SU-DHL-6 (cell line): ENCODE measurements at regions not wholly inside any gene's neighbourhood (a gene's known extent, or its start where the extent isn't known, plus 50 kb on each side); places are given as distances from the start of the nearest gene placed in this dataset.

Experiments used
- H2AFZ ChIP-seq: fragments of 200-600 bp; sonication (generic); 2 replicates; pipeline ENCODE4 v1.6.1; 2014; ENCODE audit warnings: low read depth, mild to moderate bottlenecking, moderate library complexity, mixed read lengths, antibody characterized with exemption, low read length; ENCODE audit not compliant: severe bottlenecking
- H3F3A ChIP-seq: fragments of 200-600 bp; shearing (Covaris generic); 2 replicates; pipeline ENCODE4 v1.6.0; 2016; ENCODE audit warnings: antibody characterized with exemption, mild to moderate bottlenecking; ENCODE audit not compliant: insufficient read depth
- H3K27ac ChIP-seq: fragments of 200-600 bp; sonication (generic); 2 replicates; pipeline ENCODE4 v1.5.1; 2016; ENCODE audit warnings: low read depth, mild to moderate bottlenecking, low read length, moderate library complexity, mixed read lengths
- H3K27me3 ChIP-seq: fragments of 200-600 bp; sonication (generic), shearing (Covaris generic); 2 replicates; pipeline ENCODE4 v1.6.0; 2014; ENCODE audit warnings: mild to moderate bottlenecking, low read length
- H3K36me3 ChIP-seq: fragments of 200-600 bp; sonication (generic); 2 replicates; pipeline ENCODE4 v1.6.1; 2014; ENCODE audit warnings: mild to moderate bottlenecking, low read length, mixed read lengths
- H3K4me2 ChIP-seq: fragments of 300-600, 200-600 bp; shearing (Covaris generic), sonication (generic); 2 replicates; pipeline ENCODE4 v1.6.0; 2014; ENCODE audit warnings: low read length, low read depth, mild to moderate bottlenecking; ENCODE audit not compliant: poor library complexity, severe bottlenecking
- H3K4me3 ChIP-seq: fragments of 200-600 bp; sonication (generic); 2 replicates; pipeline ENCODE4 v1.5.1; 2014; ENCODE audit warnings: antibody characterized with exemption, low read length, mild to moderate bottlenecking, mixed read lengths; ENCODE audit not compliant: insufficient read depth, poor library complexity, severe bottlenecking
- H3K79me2 ChIP-seq: fragments of 200-600 bp; sonication (generic); 2 replicates; pipeline ENCODE4 v1.6.1; 2014; ENCODE audit warnings: mild to moderate bottlenecking, low read length, moderate library complexity; ENCODE audit not compliant: insufficient read depth
- H3K9ac ChIP-seq: fragments of 200-600 bp; sonication (generic); 2 replicates; pipeline ENCODE4 v1.7.0; 2014; ENCODE audit warnings: mild to moderate bottlenecking, low read length
- H3K9me2 ChIP-seq: fragments of 200-600 bp; sonication (generic); replicated peaks from 2 replicates; pipeline ENCODE4 v1.6.1; 2014; ENCODE audit warnings: low read length; ENCODE audit not compliant: insufficient read depth
- H3K9me3 ChIP-seq: fragments of 200-600 bp; sonication (generic); 2 replicates; pipeline ENCODE4 v1.6.1; 2014; ENCODE audit warnings: low read length, mixed read lengths; ENCODE audit not compliant: insufficient read depth
- H4K20me1 ChIP-seq: fragments of 200-600 bp; sonication (generic); 2 replicates; pipeline ENCODE4 v1.6.1; 2014; ENCODE audit warnings: low read depth, mild to moderate bottlenecking, antibody characterized with exemption, low read length, moderate library complexity, mixed read lengths
- CTCF ChIP-seq: fragments of 200-600 bp; sonication (generic); IDR thresholded peaks from one replicate; pipeline ENCODE4 v1.5.1; 2017; ENCODE audit warnings: antibody characterized with exemption, mild to moderate bottlenecking, low read length, moderate library complexity; ENCODE audit not compliant: insufficient read depth, poor library complexity, severe bottlenecking
- EZH2phosphoT487 ChIP-seq: fragments of 200-600 bp; sonication (generic), shearing (Covaris generic); conservative IDR thresholded peaks from 2 replicates; pipeline ENCODE4 v1.6.1; 2018; ENCODE audit warnings: mild to moderate bottlenecking, antibody characterized with exemption, low read length, moderate library complexity, mixed read lengths

GRCh38 chrX:69253821-69254220 is 88.6 kb upstream of the PJA1 start:
- H4K20me1 ChIP-seq = no peaks in the 10 kb centered on the region
- no peaks in the 10 kb centered on the region for H3K9me2 ChIP-seq
- no peaks in the 10 kb centered on the region for H3K9me3 ChIP-seq
- no peak overlapping the region for H3K27ac ChIP-seq
- H3K27me3 ChIP-seq = no peaks in the 10 kb centered on the region
- H3K79me2 ChIP-seq = no peaks in the 10 kb centered on the region
- no peak overlapping the region for H3K4me3 ChIP-seq
- TF ChIP-seq EZH2phosphoT487 (no peak), CTCF (no peak)
- H2AFZ ChIP-seq = no peak overlapping the region
- no peak overlapping the region for H3K9ac ChIP-seq
- no peak overlapping the region for H3K4me2 ChIP-seq
- no peaks in the 10 kb centered on the region for H3K36me3 ChIP-seq
- H3F3A ChIP-seq = no peaks in the 10 kb centered on the region

DNA sequence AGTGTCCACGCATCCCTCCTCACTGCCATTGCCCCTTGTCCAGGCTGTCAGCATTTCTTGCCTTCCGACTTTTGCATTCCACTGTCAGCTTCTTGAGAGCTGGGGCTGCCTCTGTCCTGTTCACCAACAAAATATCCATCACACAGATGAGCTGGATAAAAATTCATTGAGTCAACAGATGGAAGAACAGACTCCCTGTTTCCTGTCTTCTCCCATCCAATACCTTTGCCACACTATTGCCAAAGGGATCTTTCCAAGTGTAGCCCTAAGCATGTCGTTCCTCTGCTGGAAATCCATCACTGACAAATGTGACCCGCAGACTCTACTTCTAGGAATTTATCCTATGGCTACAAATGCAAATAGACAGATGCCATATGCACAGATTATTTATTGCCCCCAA is 78.0 kb upstream of the PJA1 start:
- no peaks in the 10 kb centered on the region for H3K36me3 ChIP-seq
- H3K27me3 ChIP-seq = no peaks in the 10 kb centered on the region
- H3K4me2 ChIP-seq = no peak overlapping the region
- no peaks in the 10 kb centered on the region for H4K20me1 ChIP-seq
- H3K4me3 ChIP-seq = no peak overlapping the region
- no peak overlapping the region for H3K9ac ChIP-seq
- no peaks in the 10 kb centered on the region for H3K9me2 ChIP-seq
- no peaks in the 10 kb centered on the region for H3K79me2 ChIP-seq
- no peaks in the 10 kb centered on the region for H3F3A ChIP-seq
- H3K27ac ChIP-seq = no peak overlapping the region
- no peak overlapping the region for H2AFZ ChIP-seq
- TF ChIP-seq CTCF = no peak
- TF ChIP-seq EZH2phosphoT487 = no peak
- H3K9me3 ChIP-seq = no peaks in the 10 kb centered on the region

- H3K27ac ChIP-seq = no peak overlapping the region
- no peak overlapping the region for H2AFZ ChIP-seq
- no peaks in the 10 kb centered on the region for H3K79me2 ChIP-seq
- H3K4me3 ChIP-seq = no peak overlapping the region
- H3K9ac ChIP-seq = no peak overlapping the region
- H3K4me2 ChIP-seq = no peak overlapping the region
- H3K27me3 ChIP-seq = no peaks in the 10 kb centered on the region
- no peaks in the 10 kb centered on the region for H3K9me2 ChIP-seq
- H3K36me3 ChIP-seq = no peaks in the 10 kb centered on the region
- no peaks in the 10 kb centered on the region for H3K9me3 ChIP-seq
- H4K20me1 ChIP-seq = no peaks in the 10 kb centered on the region
- TF ChIP-seq EZH2phosphoT487 (no peak), CTCF (no peak)
- no peaks in the 10 kb centered on the region for H3F3A ChIP-seq
Observed at GRCh38 chrX:69238887-69239231, 73.6 kb upstream of the PJA1 start.
